ENCODE measurements at regions not wholly inside any gene's neighbourhood (a gene's known extent, or its start where the extent isn't known, plus 50 kb on each side); places are given as distances from the start of the nearest gene placed in this dataset.

DNA sequence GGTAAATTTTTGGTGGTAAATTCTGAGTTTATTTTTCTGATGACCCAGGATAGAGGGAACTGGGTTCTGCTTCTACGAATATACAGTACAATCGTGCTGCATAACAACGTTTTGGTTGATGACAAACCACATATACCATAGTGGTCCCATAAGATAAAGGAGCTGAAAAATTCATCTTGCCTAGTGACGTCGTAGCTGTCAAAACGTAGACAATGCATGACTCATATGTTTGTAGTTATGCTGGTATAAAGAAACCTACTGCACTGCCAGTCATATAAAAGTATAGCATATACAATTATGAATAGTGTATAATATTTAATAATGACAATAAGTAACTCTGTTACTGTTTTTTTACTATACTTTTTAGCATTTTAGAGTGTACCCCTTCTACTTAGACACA, 244.0 kb downstream of the GAS1 start:
- no peak for TF ChIP-seq CTCF (IDR thresholded peaks at IDR 0.05; ENCODE audit: insufficient read depth, low read depth, low read length, missing control alignments)
- DNase-seq (ENCODE audit: low read depth), result peak; percentile 47
- H3K4me3 ChIP-seq (ENCODE audit: low read length), result no peak overlapping the region

DNA sequence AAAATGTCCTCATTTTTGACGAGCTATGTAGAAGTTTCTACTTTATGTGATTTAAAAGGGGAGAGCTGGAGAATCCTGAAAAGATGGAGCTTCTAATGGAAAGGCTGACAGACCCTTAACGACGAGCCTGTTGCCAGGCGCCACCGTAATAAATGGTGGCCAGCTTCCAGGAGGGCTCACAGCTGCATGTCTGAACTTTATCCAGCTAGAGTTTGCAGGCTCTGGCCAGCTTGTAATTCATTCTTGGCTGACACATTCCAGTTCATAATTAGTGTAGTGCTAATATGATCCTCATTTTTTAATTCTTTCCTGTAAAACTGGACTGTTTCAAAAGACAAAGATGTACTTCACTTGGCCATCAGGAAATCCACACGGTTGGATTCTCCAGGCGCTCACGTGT, 246.7 kb downstream of the GAS1 start:
- TF ChIP-seq CTCF (IDR thresholded peaks at IDR 0.05; ENCODE audit: insufficient read depth, low read depth, low read length, missing control alignments), result no peak
- DNase-seq (ENCODE audit: low read depth), result peak; percentile 62
- H3K4me3 ChIP-seq (ENCODE audit: low read length), result no peak overlapping the region

DNA sequence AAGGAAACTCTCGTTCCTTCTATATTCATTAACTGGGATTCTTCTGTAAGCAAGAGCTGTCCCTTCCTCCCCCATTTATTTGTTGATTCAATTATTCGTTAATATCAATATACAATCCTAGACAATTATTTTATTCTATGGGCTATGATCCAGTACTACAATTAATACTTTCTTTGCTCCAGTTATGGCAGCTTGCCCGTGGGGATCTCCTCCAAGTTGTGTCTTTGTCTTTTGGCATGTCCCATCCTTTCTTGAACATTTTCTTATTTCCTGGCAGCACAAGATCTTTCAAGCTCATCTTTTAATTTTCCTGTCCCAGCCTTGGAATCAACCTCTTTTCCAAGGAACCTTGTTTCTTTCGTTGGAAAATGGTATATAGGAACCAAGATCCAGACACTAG, 249.3 kb downstream of the GAS1 start:
- TF ChIP-seq CTCF (IDR thresholded peaks at IDR 0.05; ENCODE audit: insufficient read depth, low read depth, low read length, missing control alignments), result no peak
- no peak for DNase-seq (ENCODE audit: low read depth)
- no peak overlapping the region for H3K4me3 ChIP-seq (ENCODE audit: low read length)

DNA sequence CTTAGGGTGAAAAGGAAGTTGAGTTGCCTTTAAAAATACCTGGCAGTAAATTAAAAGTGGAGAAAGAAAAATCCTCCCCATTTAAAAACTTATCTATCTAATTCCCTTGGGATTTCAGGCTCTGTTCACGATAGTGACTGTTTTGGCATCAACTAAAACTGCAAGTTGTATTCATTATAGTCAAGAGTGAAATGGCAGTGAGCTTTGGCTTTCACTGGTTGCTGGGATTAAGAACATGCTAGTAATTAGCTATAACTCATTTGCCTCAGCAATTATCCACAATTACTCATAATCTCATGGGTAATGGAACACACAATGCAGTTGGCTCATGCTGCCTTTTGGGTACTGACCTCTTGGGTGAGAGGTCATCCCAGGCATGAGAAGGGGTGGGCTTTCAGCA, 250.1 kb downstream of the GAS1 start:
- DNase-seq (ENCODE audit: low read depth), result no peak
- no peak for TF ChIP-seq CTCF (IDR thresholded peaks at IDR 0.05; ENCODE audit: insufficient read depth, low read depth, low read length, missing control alignments)
- H3K4me3 ChIP-seq (ENCODE audit: low read length), result no peak overlapping the region

DNA sequence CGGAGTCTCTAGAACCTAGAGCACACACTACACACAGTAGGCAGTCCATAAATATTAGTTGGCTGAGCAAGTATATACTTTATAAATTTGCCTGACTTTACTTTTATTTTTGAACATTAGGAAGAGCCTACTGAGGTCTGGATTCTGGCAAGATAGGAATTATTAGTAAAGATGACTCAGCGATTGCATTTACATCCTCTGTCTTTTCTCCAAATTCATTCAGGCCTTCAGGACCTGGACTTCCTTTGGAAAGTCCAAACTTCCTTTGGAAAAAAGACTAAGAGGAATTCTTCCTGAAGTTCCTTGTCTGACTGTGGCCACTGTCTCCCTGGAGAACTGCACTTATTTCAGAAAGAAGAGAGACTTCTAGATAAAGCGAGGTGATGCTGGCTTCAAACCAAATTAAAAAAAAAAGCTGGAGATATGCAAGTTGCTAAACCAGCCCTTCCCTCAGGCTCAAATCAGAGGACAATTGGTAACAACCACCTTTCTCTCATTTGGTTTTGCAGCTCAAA, 251.3 kb downstream of the GAS1 start:
- no peak for TF ChIP-seq CTCF (IDR thresholded peaks at IDR 0.05; ENCODE audit: insufficient read depth, low read depth, low read length, missing control alignments)

GRCh38 chr9:86690034-86690433, 257.3 kb downstream of the GAS1 start:
- DNase-seq (ENCODE audit: low read depth), result no peak
- TF ChIP-seq CTCF (IDR thresholded peaks at IDR 0.05; ENCODE audit: insufficient read depth, low read depth, low read length, missing control alignments), result no peak
- H3K4me3 ChIP-seq (ENCODE audit: low read length), result no peak overlapping the region

More for the DNA sequence above, 251.3 kb downstream of the GAS1 start:
- no peak overlapping the region for H3K4me3 ChIP-seq (ENCODE audit: low read length)
- DNase-seq (ENCODE audit: low read depth), result peak; percentile 19

GRCh38 chr9:86687788-86688187, 259.5 kb downstream of the GAS1 start:
- no peak for TF ChIP-seq CTCF (IDR thresholded peaks at IDR 0.05; ENCODE audit: insufficient read depth, low read depth, low read length, missing control alignments)
- H3K4me3 ChIP-seq (ENCODE audit: low read length), result no peak overlapping the region
- no peak for DNase-seq (ENCODE audit: low read depth)

Measured in epithelial cell of esophagus (primary cell).